Transverse colon (tissue), 4 donors: ENCODE measurements at regions not wholly inside any gene's neighbourhood (a gene's known extent, or its start where the extent isn't known, plus 50 kb on each side); places are given as distances from the start of the nearest gene placed in this dataset.
"Not testable (repeated sequence)": the region's sequence is repeated elsewhere in the genome, so short reads cannot be mapped to it uniquely, and the experiment has no call there.

Source experiments
- DNase-seq: peaks from one replicate; pipeline ENCODE4 v3.0.0-alpha.2; 2019
- H3K27ac ChIP-seq, 4 donors: fragments of 200-600 bp; sonication (generic); 2 replicates each; pipeline ENCODE4 v1.5.1; 2016 to 2018; ENCODE audit warnings: inconsistent platforms in 4 of 4
- H3K27me3 ChIP-seq: fragments of 200-600 bp; sonication (generic); 2 replicates; pipeline ENCODE4 v1.5.1; 2017; ENCODE audit warnings: inconsistent platforms
- H3K36me3 ChIP-seq, 4 donors: fragments of 200-600 bp; sonication (generic); 2 replicates each; pipeline ENCODE4 v1.5.1; 2017 to 2019; ENCODE audit warnings: inconsistent platforms in 4 of 4
- H3K4me1 ChIP-seq, 4 donors: fragments of 200-600 bp; sonication (generic); 2 replicates each; pipeline ENCODE4 v1.5.1; 2017 to 2020; ENCODE audit warnings: inconsistent platforms in 4 of 4
- H3K4me3 ChIP-seq, 4 donors: fragments of 200-600 bp; sonication (generic); 1 replicate in 1 of 4; 2 replicates in 3 of 4; pipeline versions ENCODE4 v1.5.1 to v1.6.1; 2017 to 2019; ENCODE audit warnings: inconsistent platforms in 4 of 4
- H3K9me3 ChIP-seq, 2 donors: fragments of 200-600 bp; sonication (generic); 2 replicates each; pipeline ENCODE4 v1.5.1; 2017 to 2019; ENCODE audit warnings: inconsistent platforms in 2 of 2
- EP300 ChIP-seq: sonication (generic); formaldehyde crosslinking; IDR thresholded peaks from one replicate; pipeline ENCODE4 v1.6.1; 2017; ENCODE audit warnings: antibody characterized with exemption, low read depth
- POLR2A ChIP-seq: fragments of 450-650 bp; IDR thresholded peaks from one replicate; pipeline ENCODE4 v1.6.1; 2016; ENCODE audit warnings: antibody characterized with exemption, mild to moderate bottlenecking, moderate library complexity
- POLR2AphosphoS5 ChIP-seq, 3 donors: sonication (generic); formaldehyde crosslinking; IDR thresholded peaks; one replicate each; pipeline ENCODE4 v1.6.1; 2016; ENCODE audit warnings: antibody characterized with exemption in 3 of 3
- WGBS, 2 donors: methylation state at CpG; one replicate each; pipeline ENCODE4 v1.1.5; 2018; ENCODE audit warnings: low coverage in 1 of 2; 5-methylcytosine and 5-hydroxymethylcytosine counted together
- in situ Hi-C, 4 donors: fragments of 200-750 bp; cut with MboI; loops; one replicate each; pipeline versions ENCODE4 v1.15.0 to v1.15.1; 2017; ENCODE audit warnings: low sequenced_read_pairs in 3 of 4, low pct_ligation_motif_present in 1 of 4, low pct_unique_long_range_greater_than_20kb in 1 of 4
- intact Hi-C: fragments of 100-400 bp; cut with DNase I; formaldehyde crosslinking; loops from one replicate; pipeline ENCODE4 v1.15.1; 2023; ENCODE audit warnings: low total_unique reads
- TF ChIP-seq, protein P1 (sequence below), 5 experiments: fragments of 200-600 bp in 3 of 5; fragments of 450-650 bp in 2 of 5; sonication (generic) in 3 of 5; IDR thresholded peaks; 1 replicate in 2 of 5; 2 replicates in 3 of 5; pipeline ENCODE4 v1.5.1; 2016 to 2017; ENCODE audit warnings: antibody characterized with exemption in 5 of 5, inconsistent platforms in 3 of 5, mild to moderate bottlenecking in 2 of 5, moderate library complexity in 1 of 5

DNA sequence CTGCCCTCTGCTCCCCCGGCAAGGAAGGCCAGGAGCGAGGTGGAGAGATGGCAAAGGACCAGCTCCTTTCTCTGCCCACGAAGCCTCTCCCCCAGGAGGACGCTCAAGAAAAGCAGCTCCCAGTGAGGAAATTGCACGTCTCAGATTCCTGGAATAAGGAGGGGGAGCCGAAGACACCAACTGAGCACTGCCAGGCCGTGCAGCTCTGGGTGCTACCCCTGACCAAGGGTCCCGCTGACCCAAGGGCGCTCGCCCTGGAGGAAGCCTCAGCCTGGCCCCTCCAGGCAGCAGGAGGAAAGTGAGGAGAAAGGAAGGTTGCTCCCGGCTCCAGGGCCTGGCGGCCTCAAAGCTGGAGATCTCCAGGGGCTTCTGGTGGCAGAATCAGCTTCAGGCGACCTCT is 174.1 kb upstream of the SFSWAP start:
- 76% methylated on average over 13 of the region's 13 CpGs; no CpG with 5 or more reads in 1 of the 2 donors for WGBS, 2 donors
- no peak for TF ChIP-seq POLR2A
- TF ChIP-seq, protein P1, sequence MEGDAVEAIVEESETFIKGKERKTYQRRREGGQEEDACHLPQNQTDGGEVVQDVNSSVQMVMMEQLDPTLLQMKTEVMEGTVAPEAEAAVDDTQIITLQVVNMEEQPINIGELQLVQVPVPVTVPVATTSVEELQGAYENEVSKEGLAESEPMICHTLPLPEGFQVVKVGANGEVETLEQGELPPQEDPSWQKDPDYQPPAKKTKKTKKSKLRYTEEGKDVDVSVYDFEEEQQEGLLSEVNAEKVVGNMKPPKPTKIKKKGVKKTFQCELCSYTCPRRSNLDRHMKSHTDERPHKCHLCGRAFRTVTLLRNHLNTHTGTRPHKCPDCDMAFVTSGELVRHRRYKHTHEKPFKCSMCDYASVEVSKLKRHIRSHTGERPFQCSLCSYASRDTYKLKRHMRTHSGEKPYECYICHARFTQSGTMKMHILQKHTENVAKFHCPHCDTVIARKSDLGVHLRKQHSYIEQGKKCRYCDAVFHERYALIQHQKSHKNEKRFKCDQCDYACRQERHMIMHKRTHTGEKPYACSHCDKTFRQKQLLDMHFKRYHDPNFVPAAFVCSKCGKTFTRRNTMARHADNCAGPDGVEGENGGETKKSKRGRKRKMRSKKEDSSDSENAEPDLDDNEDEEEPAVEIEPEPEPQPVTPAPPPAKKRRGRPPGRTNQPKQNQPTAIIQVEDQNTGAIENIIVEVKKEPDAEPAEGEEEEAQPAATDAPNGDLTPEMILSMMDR (IDR thresholded peaks at IDR 0.05): no peak
- TF ChIP-seq POLR2AphosphoS5 (IDR thresholded peaks at IDR 0.05): no peak
- TF ChIP-seq EP300: no peak
- H3K9me3 ChIP-seq: no peaks in the 10 kb centered on the region
- no peaks in the 10 kb centered on the region for H3K36me3 ChIP-seq
- H3K27me3 ChIP-seq: no peaks in the 10 kb centered on the region
- in situ Hi-C loops: no loop called here
- no peak overlapping the region for H3K4me3 ChIP-seq
- DNase-seq: no peak
- H3K4me1 ChIP-seq: no peaks in the 10 kb centered on the region
- intact Hi-C loops: no loop called here
- no peak overlapping the region for H3K27ac ChIP-seq

GRCh38 chr12:131537267-131537958 is 173.5 kb upstream of the SFSWAP start:
- no peaks in the 10 kb centered on the region for H3K9me3 ChIP-seq
- no peak for DNase-seq
- no peak overlapping the region for H3K4me3 ChIP-seq
- no peaks in the 10 kb centered on the region for H3K4me1 ChIP-seq
- no peak overlapping the region for H3K27ac ChIP-seq
- TF ChIP-seq EP300: no peak
- no peak for TF ChIP-seq POLR2A
- TF ChIP-seq POLR2AphosphoS5 (IDR thresholded peaks at IDR 0.05): no peak
- TF ChIP-seq, protein P1 (IDR thresholded peaks at IDR 0.05): no peak
- in situ Hi-C loops: no loop called here
- intact Hi-C loops: no loop called here
- H3K36me3 ChIP-seq: no peaks in the 10 kb centered on the region
- 54 to 76% methylated on average over 3 to 9 of the region's 11 CpGs for WGBS, 2 donors
- H3K27me3 ChIP-seq: no peaks in the 10 kb centered on the region

DNA sequence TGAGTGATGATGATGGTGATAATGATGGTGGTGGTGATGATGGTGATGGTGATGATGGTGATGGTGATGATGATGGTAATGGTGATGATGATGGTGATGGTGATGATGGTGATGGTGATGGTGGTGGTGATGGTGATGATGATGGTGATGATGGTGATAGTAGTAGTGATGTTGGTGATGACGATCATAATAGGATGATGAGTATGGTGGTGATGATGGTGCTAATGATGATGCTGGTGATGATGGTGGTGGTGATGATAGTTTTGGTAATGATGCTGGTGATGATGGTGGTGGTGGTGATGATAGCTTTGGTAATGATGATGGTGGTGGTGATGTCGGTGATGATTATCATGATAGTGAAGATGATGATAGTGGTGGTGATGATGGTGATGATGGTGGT is 171.5 kb upstream of the SFSWAP start:
- in situ Hi-C loops (no loop called here), intact Hi-C loops (no loop called here)
- DNase-seq: no peak
- Histone ChIP-seq H3K4me3 (no peak overlapping the region), H3K27ac (no peak overlapping the region), H3K27me3 (no peaks in the 10 kb centered on the region), H3K9me3 (no peaks in the 10 kb centered on the region), H3K36me3 (no peaks in the 10 kb centered on the region), H3K4me1 (no peaks in the 10 kb centered on the region)
- WGBS, 2 donors: 93 to 95% methylated on average over 2 of the region's 2 CpGs
- no peak for TF ChIP-seq EP300
- no peak for TF ChIP-seq POLR2A
- TF ChIP-seq, protein P1 (IDR thresholded peaks at IDR 0.05): no peak
- no peak for TF ChIP-seq POLR2AphosphoS5 (IDR thresholded peaks at IDR 0.05)

- in situ Hi-C loops: no loop called here
- no peaks in the 10 kb centered on the region for H3K27me3 ChIP-seq
- H3K4me3 ChIP-seq: no peak overlapping the region
- intact Hi-C loops: no loop called here
- no peaks in the 10 kb centered on the region for H3K9me3 ChIP-seq
- DNase-seq: no peak
- TF ChIP-seq, protein P1 (IDR thresholded peaks at IDR 0.05): no peak
- TF ChIP-seq POLR2AphosphoS5 (IDR thresholded peaks at IDR 0.05) (no peak), POLR2A (no peak), EP300 (no peak)
- 93 to 95% methylated on average over 2 to 4 of the region's 4 CpGs for WGBS, 2 donors
- no peaks in the 10 kb centered on the region for H3K4me1 ChIP-seq
- H3K27ac ChIP-seq: no peak overlapping the region
- no peaks in the 10 kb centered on the region for H3K36me3 ChIP-seq
Observed at GRCh38 chr12:131540138-131540623, 170.7 kb upstream of the SFSWAP start.

GRCh38 chr12:131541512-131541911 is 169.4 kb upstream of the SFSWAP start:
- H3K4me3 ChIP-seq, H3K4me1 ChIP-seq, H3K9me3 ChIP-seq, intact Hi-C loops, H3K27ac ChIP-seq, H3K36me3 ChIP-seq, H3K27me3 ChIP-seq, in situ Hi-C loops, DNase-seq: not testable (repeated sequence)
- WGBS, 2 donors: 90 to 100% methylated on average over 1 of the region's 1 CpG
